NCI-H128 (cell line): ENCODE measurements at regions not wholly inside any gene's neighbourhood (a gene's known extent, or its start where the extent isn't known, plus 50 kb on each side); places are given as distances from the start of the nearest gene placed in this dataset.
"Not testable (repeated sequence)": the region's sequence is repeated elsewhere in the genome, so short reads cannot be mapped to it uniquely, and the experiment has no call there.

ENCODE experiments used
- DNase-seq: peaks from one replicate; lab custom pipeline; 2025; ENCODE audit not compliant: unreplicated experiment; lab: John Stamatoyannopoulos, UW

- no peak for DNase-seq
These were observed 548.8 kb upstream of the IZUMO3 start for GRCh38 chr9:25094518-25094917.

- DNase-seq = no peak
These were observed 532.5 kb upstream of the IZUMO3 start for GRCh38 chr9:25078202-25078601.

GRCh38 chr9:25048098-25048724, 502.5 kb upstream of the IZUMO3 start:
- DNase-seq = no peak

- DNase-seq = not testable (repeated sequence)
These were observed 499.8 kb upstream of the IZUMO3 start for GRCh38 chr9:25045469-25045868.

GRCh38 chr9:25029743-25030142, 484.0 kb upstream of the IZUMO3 start:
- DNase-seq = no peak

GRCh38 chr9:25025686-25026085, 480.0 kb upstream of the IZUMO3 start:
- DNase-seq = no peak

GRCh38 chr9:25025156-25025555, 479.5 kb upstream of the IZUMO3 start:
- DNase-seq = no peak

- DNase-seq = no peak
These were observed 472.1 kb upstream of the IZUMO3 start for GRCh38 chr9:25017779-25018178.

GRCh38 chr9:25010027-25010662, 464.4 kb upstream of the IZUMO3 start:
- DNase-seq = no peak

GRCh38 chr9:25003686-25004085, 458.0 kb upstream of the IZUMO3 start:
- DNase-seq = no peak

GRCh38 chr9:24986331-24986730, 440.6 kb upstream of the IZUMO3 start:
- no peak for DNase-seq

GRCh38 chr9:24970780-24971179, 425.1 kb upstream of the IZUMO3 start:
- DNase-seq = not testable (repeated sequence)

GRCh38 chr9:24961762-24962161, 416.1 kb upstream of the IZUMO3 start:
- no peak for DNase-seq

GRCh38 chr9:24953070-24953469, 407.4 kb upstream of the IZUMO3 start:
- no peak for DNase-seq

- peak; percentile 16 for DNase-seq
These were observed 393.6 kb upstream of the IZUMO3 start for GRCh38 chr9:24939109-24939850.

- DNase-seq = no peak
These were observed 390.4 kb upstream of the IZUMO3 start for GRCh38 chr9:24936117-24936516.

GRCh38 chr9:24932785-24933184, 387.1 kb upstream of the IZUMO3 start:
- no peak for DNase-seq

- DNase-seq = no peak
These were observed 386.2 kb upstream of the IZUMO3 start for GRCh38 chr9:24931894-24932293.

GRCh38 chr9:24912767-24913166, 367.1 kb upstream of the IZUMO3 start:
- DNase-seq = no peak

- no peak for DNase-seq
These were observed 355.6 kb upstream of the IZUMO3 start for GRCh38 chr9:24901319-24901718.

GRCh38 chr9:24900179-24900578, 354.5 kb upstream of the IZUMO3 start:
- DNase-seq = no peak

- DNase-seq = peak; percentile 57
These were observed 353.8 kb upstream of the IZUMO3 start for GRCh38 chr9:24899463-24899862.
